ENCODE measurements at regions not wholly inside any gene's neighbourhood (a gene's known extent, or its start where the extent isn't known, plus 50 kb on each side); places are given as distances from the start of the nearest gene placed in this dataset.
A peak's percentile ranks its signal among the peaks of the same experiment; 100 is the strongest.
"Not testable (repeated sequence)": the region's sequence is repeated elsewhere in the genome, so short reads cannot be mapped to it uniquely, and the experiment has no call there.

GRCh38 chr7:119300341-119300740 lies 972.6 kb upstream of the KCND2 start:
- DNase-seq = not testable (repeated sequence)

GRCh38 chr7:119320316-119320715 lies 952.7 kb upstream of the KCND2 start:
- no peak for DNase-seq

- no peak for DNase-seq
Observed at GRCh38 chr7:119329715-119330114, 943.3 kb upstream of the KCND2 start.

- no peak for DNase-seq
Observed at GRCh38 chr7:119335405-119335804, 937.6 kb upstream of the KCND2 start.

GRCh38 chr7:119341822-119342221 lies 931.2 kb upstream of the KCND2 start:
- DNase-seq = no peak

- DNase-seq = no peak
Observed at GRCh38 chr7:119343289-119343688, 929.7 kb upstream of the KCND2 start.

- DNase-seq = no peak
Observed at GRCh38 chr7:119344466-119344865, 928.5 kb upstream of the KCND2 start.

GRCh38 chr7:119348491-119348890 lies 924.5 kb upstream of the KCND2 start:
- DNase-seq = no peak

- no peak for DNase-seq
Observed at GRCh38 chr7:119350334-119350733, 922.6 kb upstream of the KCND2 start.

- DNase-seq = no peak
Observed at GRCh38 chr7:119351320-119351719, 921.7 kb upstream of the KCND2 start.

GRCh38 chr7:119374436-119374835 lies 898.5 kb upstream of the KCND2 start:
- DNase-seq = no peak

GRCh38 chr7:119377861-119378260 lies 895.1 kb upstream of the KCND2 start:
- DNase-seq = no peak

- DNase-seq = no peak
Observed at GRCh38 chr7:119382726-119383125, 890.2 kb upstream of the KCND2 start.

GRCh38 chr7:119395024-119395423 lies 878.0 kb upstream of the KCND2 start:
- no peak for DNase-seq

- DNase-seq = no peak
Observed at GRCh38 chr7:119397156-119397555, 875.8 kb upstream of the KCND2 start.

- DNase-seq = no peak
Observed at GRCh38 chr7:119408596-119408995, 864.4 kb upstream of the KCND2 start.

GRCh38 chr7:119413314-119413805 lies 859.6 kb upstream of the KCND2 start:
- no peak for DNase-seq

GRCh38 chr7:119415682-119416081 lies 857.3 kb upstream of the KCND2 start:
- no peak for DNase-seq

- no peak for DNase-seq
Observed at GRCh38 chr7:119421657-119422056, 851.3 kb upstream of the KCND2 start.

GRCh38 chr7:119436882-119437281 lies 836.1 kb upstream of the KCND2 start:
- DNase-seq = no peak

- DNase-seq = no peak
Observed at GRCh38 chr7:119438315-119438714, 834.7 kb upstream of the KCND2 start.

- no peak for DNase-seq
Observed at GRCh38 chr7:119439192-119439591, 833.8 kb upstream of the KCND2 start.

GRCh38 chr7:119452401-119452800 lies 820.6 kb upstream of the KCND2 start:
- no peak for DNase-seq

- no peak for DNase-seq
Observed at GRCh38 chr7:119465798-119466305, 807.1 kb upstream of the KCND2 start.

- DNase-seq = peak; percentile 89
Observed at GRCh38 chr7:119472408-119473038, 800.5 kb upstream of the KCND2 start.

All from NCI-H774 (cell line).